Testis (tissue), 2 donors: ENCODE measurements at regions not wholly inside any gene's neighbourhood (a gene's known extent, or its start where the extent isn't known, plus 50 kb on each side); places are given as distances from the start of the nearest gene placed in this dataset.

Source experiments
- POLR2A ChIP-seq: fragments of 450-650 bp; IDR thresholded peaks from one replicate; pipeline ENCODE4 v1.6.1; 2017; ENCODE audit warnings: antibody characterized with exemption, mild to moderate bottlenecking, moderate library complexity
- TF ChIP-seq, protein P1 (sequence below), 3 experiments: fragments of 450-650 bp in 2 of 3; fragments of 200-600 bp in 1 of 3; sonication (generic) in 1 of 3; IDR thresholded peaks; one replicate each; pipeline ENCODE4 v1.5.1; 2016 to 2019; ENCODE audit warnings: antibody characterized with exemption in 3 of 3, mild to moderate bottlenecking in 2 of 3, moderate library complexity in 1 of 3

DNA sequence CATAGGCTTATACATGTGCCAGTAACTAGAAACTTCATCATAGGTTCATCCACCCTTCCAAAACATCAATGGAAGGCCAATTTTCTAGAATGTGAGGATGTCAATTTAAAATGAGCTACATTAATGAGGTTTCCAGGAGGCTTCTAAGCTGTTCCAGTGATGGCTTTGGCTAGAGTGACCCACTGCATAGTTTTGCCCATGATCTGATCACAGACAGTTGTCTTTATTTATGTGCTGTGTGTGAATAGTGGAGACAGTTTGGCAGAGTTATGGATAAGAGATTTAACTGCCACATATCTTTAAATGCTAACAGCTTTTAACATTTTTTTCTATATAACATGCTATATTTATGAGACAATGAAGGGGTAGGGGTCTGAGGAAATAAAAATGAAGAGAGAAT, 139.0 kb upstream of the ZNF462 start:
- TF ChIP-seq, protein P1, sequence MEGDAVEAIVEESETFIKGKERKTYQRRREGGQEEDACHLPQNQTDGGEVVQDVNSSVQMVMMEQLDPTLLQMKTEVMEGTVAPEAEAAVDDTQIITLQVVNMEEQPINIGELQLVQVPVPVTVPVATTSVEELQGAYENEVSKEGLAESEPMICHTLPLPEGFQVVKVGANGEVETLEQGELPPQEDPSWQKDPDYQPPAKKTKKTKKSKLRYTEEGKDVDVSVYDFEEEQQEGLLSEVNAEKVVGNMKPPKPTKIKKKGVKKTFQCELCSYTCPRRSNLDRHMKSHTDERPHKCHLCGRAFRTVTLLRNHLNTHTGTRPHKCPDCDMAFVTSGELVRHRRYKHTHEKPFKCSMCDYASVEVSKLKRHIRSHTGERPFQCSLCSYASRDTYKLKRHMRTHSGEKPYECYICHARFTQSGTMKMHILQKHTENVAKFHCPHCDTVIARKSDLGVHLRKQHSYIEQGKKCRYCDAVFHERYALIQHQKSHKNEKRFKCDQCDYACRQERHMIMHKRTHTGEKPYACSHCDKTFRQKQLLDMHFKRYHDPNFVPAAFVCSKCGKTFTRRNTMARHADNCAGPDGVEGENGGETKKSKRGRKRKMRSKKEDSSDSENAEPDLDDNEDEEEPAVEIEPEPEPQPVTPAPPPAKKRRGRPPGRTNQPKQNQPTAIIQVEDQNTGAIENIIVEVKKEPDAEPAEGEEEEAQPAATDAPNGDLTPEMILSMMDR (IDR thresholded peaks at IDR 0.05): no peak
- no peak for TF ChIP-seq POLR2A
